ENCODE measurements at regions not wholly inside any gene's neighbourhood (a gene's known extent, or its start where the extent isn't known, plus 50 kb on each side); places are given as distances from the start of the nearest gene placed in this dataset.

DNA sequence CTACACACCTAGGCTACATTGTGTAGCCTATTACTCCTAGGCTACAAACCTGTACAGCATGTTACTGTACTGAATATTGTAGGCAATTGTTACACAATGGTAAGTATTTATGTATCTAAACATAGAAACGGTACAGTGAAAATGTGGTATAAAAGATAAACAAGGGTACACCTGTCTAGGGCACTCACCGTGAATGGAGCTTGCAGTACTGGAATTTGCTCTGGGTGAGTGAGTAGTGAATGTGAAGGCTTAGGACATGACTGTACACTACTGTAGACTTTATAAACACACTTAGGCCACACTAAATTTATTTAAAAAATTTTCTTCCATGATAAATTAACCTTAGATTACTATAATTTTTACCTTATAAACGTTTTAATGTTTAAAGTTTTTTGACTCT is 171.7 kb upstream of the NCAM1 start:
- TF ChIP-seq POLR2A (IDR thresholded peaks at IDR 0.05) = no peak
- TF ChIP-seq POLR2AphosphoS5 (IDR thresholded peaks at IDR 0.05; ENCODE audit: insufficient read depth in 1 of 2, low read depth in 1 of 2) = no peak

All from vagina (tissue), 2 donors.